Stomach (tissue), 4 donors: ENCODE measurements at regions not wholly inside any gene's neighbourhood (a gene's known extent, or its start where the extent isn't known, plus 50 kb on each side); places are given as distances from the start of the nearest gene placed in this dataset.

Experiments used
- CTCF ChIP-seq, 7 experiments: fragments of 450-650 bp in 4 of 7; fragments of 200-600 bp in 3 of 7; sonication (generic) in 3 of 7; IDR thresholded peaks; one replicate each; pipeline ENCODE4 v1.5.1; 2016 to 2019; ENCODE audit warnings: antibody characterized with exemption in 7 of 7, control low read depth in 2 of 7, mild to moderate bottlenecking in 1 of 7
- EP300 ChIP-seq: sonication (generic); formaldehyde crosslinking; IDR thresholded peaks from one replicate; pipeline ENCODE4 v1.6.1; 2017; ENCODE audit warnings: antibody characterized with exemption
- POLR2A ChIP-seq, 4 donors: fragments of 450-650 bp; IDR thresholded peaks; one replicate each; pipeline ENCODE4 v1.6.1; 2016; ENCODE audit warnings: antibody characterized with exemption in 4 of 4, control low read depth in 2 of 4, mild to moderate bottlenecking in 1 of 4, moderate library complexity in 1 of 4
- POLR2AphosphoS5 ChIP-seq, 3 donors: sonication (generic); formaldehyde crosslinking; IDR thresholded peaks; one replicate each; pipeline ENCODE4 v1.6.1; 2016; ENCODE audit warnings: antibody characterized with exemption in 3 of 3

GRCh38 chr9:90129446-90129845 lies 513.2 kb downstream of the DIRAS2 start:
- TF ChIP-seq POLR2A (IDR thresholded peaks at IDR 0.05), result no peak
- TF ChIP-seq CTCF (IDR thresholded peaks at IDR 0.05), result no peak
- TF ChIP-seq EP300, result no peak
- no peak for TF ChIP-seq POLR2AphosphoS5 (IDR thresholded peaks at IDR 0.05)
